ENCODE measurements at regions not wholly inside any gene's neighbourhood (a gene's known extent, or its start where the extent isn't known, plus 50 kb on each side); places are given as distances from the start of the nearest gene placed in this dataset.
A peak's percentile ranks its signal among the peaks of the same experiment; 100 is the strongest.

GRCh38 chr14:34328178-34328577 is 133.9 kb downstream of the SPTSSA start:
- Histone ChIP-seq H3K27ac (no peak overlapping the region), H3K4me1 (peaks cover 0 to 11% of the 10 kb centered on the region in 2 donors), H3K27me3 (no peaks in the 10 kb centered on the region), H3K36me3 (no peaks in the 10 kb centered on the region), H3K4me3 (no peak overlapping the region), H3K9me3 (no peaks in the 10 kb centered on the region)
- no peak for DNase-seq (ENCODE audit: low spot score)
- no peak for TF ChIP-seq CTCF (IDR thresholded peaks at IDR 0.05)

GRCh38 chr14:34325493-34325892 is 136.5 kb downstream of the SPTSSA start:
- Histone ChIP-seq H3K4me3 (no peak overlapping the region), H3K9me3 (no peaks in the 10 kb centered on the region), H3K27ac (no peak overlapping the region), H3K36me3 (no peaks in the 10 kb centered on the region), H3K4me1 (no peaks in the 10 kb centered on the region), H3K27me3 (no peaks in the 10 kb centered on the region)
- no peak for TF ChIP-seq CTCF (IDR thresholded peaks at IDR 0.05)
- no peak for DNase-seq (ENCODE audit: low spot score)

GRCh38 chr14:34324363-34324795 is 137.7 kb downstream of the SPTSSA start:
- H3K27me3 ChIP-seq = no peaks in the 10 kb centered on the region
- no peak for DNase-seq (ENCODE audit: low spot score)
- no peaks in the 10 kb centered on the region for H3K4me1 ChIP-seq
- H3K36me3 ChIP-seq = no peaks in the 10 kb centered on the region
- H3K9me3 ChIP-seq = no peaks in the 10 kb centered on the region
- peak; percentile 39 to 74 for TF ChIP-seq CTCF (IDR thresholded peaks at IDR 0.05)
- no peak overlapping the region for H3K4me3 ChIP-seq
- no peak overlapping the region for H3K27ac ChIP-seq

GRCh38 chr14:34322940-34323418 is 139.1 kb downstream of the SPTSSA start:
- Histone ChIP-seq H3K36me3 (no peaks in the 10 kb centered on the region), H3K27ac (no peak overlapping the region), H3K4me3 (no peak overlapping the region), H3K4me1 (no peaks in the 10 kb centered on the region), H3K9me3 (no peaks in the 10 kb centered on the region), H3K27me3 (no peaks in the 10 kb centered on the region)
- DNase-seq (ENCODE audit: low spot score) = no peak
- TF ChIP-seq CTCF (IDR thresholded peaks at IDR 0.05) = peak; percentile 40 to 81

GRCh38 chr14:34319140-34319539 is 142.9 kb downstream of the SPTSSA start:
- Histone ChIP-seq H3K4me3 (no peak overlapping the region), H3K36me3 (no peaks in the 10 kb centered on the region), H3K27ac (no peak overlapping the region), H3K9me3 (no peaks in the 10 kb centered on the region), H3K4me1 (no peaks in the 10 kb centered on the region), H3K27me3 (no peaks in the 10 kb centered on the region)
- no peak for DNase-seq (ENCODE audit: low spot score)
- TF ChIP-seq CTCF (IDR thresholded peaks at IDR 0.05) = no peak

GRCh38 chr14:34318014-34318413 is 144.0 kb downstream of the SPTSSA start:
- no peak for TF ChIP-seq CTCF (IDR thresholded peaks at IDR 0.05)
- no peaks in the 10 kb centered on the region for H3K9me3 ChIP-seq
- no peak overlapping the region for H3K27ac ChIP-seq
- H3K4me1 ChIP-seq = no peaks in the 10 kb centered on the region
- H3K4me3 ChIP-seq = no peak overlapping the region
- no peaks in the 10 kb centered on the region for H3K27me3 ChIP-seq
- H3K36me3 ChIP-seq = no peaks in the 10 kb centered on the region
- no peak for DNase-seq (ENCODE audit: low spot score)
